ENCODE measurements at regions not wholly inside any gene's neighbourhood (a gene's known extent, or its start where the extent isn't known, plus 50 kb on each side); places are given as distances from the start of the nearest gene placed in this dataset.
"Not testable (repeated sequence)": the region's sequence is repeated elsewhere in the genome, so short reads cannot be mapped to it uniquely, and the experiment has no call there.

- not testable (repeated sequence) for TF ChIP-seq POLR2A, POLR2AphosphoS5, CTCF (IDR thresholded peaks at IDR 0.05)
Observed at GRCh38 chr7:119951614-119952013, 321.4 kb upstream of the KCND2 start.

Data from breast epithelium (tissue), 3 donors.